ENCODE measurements at regions not wholly inside any gene's neighbourhood (a gene's known extent, or its start where the extent isn't known, plus 50 kb on each side); places are given as distances from the start of the nearest gene placed in this dataset.

- H3K9me3 ChIP-seq (ENCODE audit: control insufficient read depth in 3 of 3, low read length in 3 of 3): no peaks in the 10 kb centered on the region
- H3K4me1 ChIP-seq (ENCODE audit: control insufficient read depth in 3 of 3, insufficient read depth in 3 of 3, low read length in 3 of 3): no peaks in the 10 kb centered on the region
- H3K27ac ChIP-seq (ENCODE audit: low read depth, low read length): no peak overlapping the region
- H3K36me3 ChIP-seq (ENCODE audit: control insufficient read depth in 3 of 3, insufficient read depth in 3 of 3, low read length in 3 of 3): no peaks in the 10 kb centered on the region
- no peak overlapping the region for H3K4me3 ChIP-seq (ENCODE audit: low read length in 3 of 3)
- no peak overlapping the region for H3K9ac ChIP-seq (ENCODE audit: low read depth in 1 of 3, low read length in 3 of 3)
- no peaks in the 10 kb centered on the region for H3K27me3 ChIP-seq (ENCODE audit: control insufficient read depth in 3 of 3, insufficient read depth in 3 of 3, low read length in 3 of 3)
Observed at GRCh38 chr2:21461754-21462240, 338.0 kb downstream of the TDRD15 start.

- Histone ChIP-seq H3K9me3 (ENCODE audit: control insufficient read depth in 3 of 3, low read length in 3 of 3) (no peaks in the 10 kb centered on the region), H3K9ac (ENCODE audit: low read depth in 1 of 3, low read length in 3 of 3) (no peak overlapping the region), H3K27me3 (ENCODE audit: control insufficient read depth in 3 of 3, insufficient read depth in 3 of 3, low read length in 3 of 3) (no peaks in the 10 kb centered on the region), H3K4me3 (ENCODE audit: low read length in 3 of 3) (no peak overlapping the region), H3K4me1 (ENCODE audit: control insufficient read depth in 3 of 3, insufficient read depth in 3 of 3, low read length in 3 of 3) (no peaks in the 10 kb centered on the region), H3K36me3 (ENCODE audit: control insufficient read depth in 3 of 3, insufficient read depth in 3 of 3, low read length in 3 of 3) (no peaks in the 10 kb centered on the region), H3K27ac (ENCODE audit: low read depth, low read length) (no peak overlapping the region)
Observed at GRCh38 chr2:21466341-21466927, 342.7 kb downstream of the TDRD15 start.

DNA sequence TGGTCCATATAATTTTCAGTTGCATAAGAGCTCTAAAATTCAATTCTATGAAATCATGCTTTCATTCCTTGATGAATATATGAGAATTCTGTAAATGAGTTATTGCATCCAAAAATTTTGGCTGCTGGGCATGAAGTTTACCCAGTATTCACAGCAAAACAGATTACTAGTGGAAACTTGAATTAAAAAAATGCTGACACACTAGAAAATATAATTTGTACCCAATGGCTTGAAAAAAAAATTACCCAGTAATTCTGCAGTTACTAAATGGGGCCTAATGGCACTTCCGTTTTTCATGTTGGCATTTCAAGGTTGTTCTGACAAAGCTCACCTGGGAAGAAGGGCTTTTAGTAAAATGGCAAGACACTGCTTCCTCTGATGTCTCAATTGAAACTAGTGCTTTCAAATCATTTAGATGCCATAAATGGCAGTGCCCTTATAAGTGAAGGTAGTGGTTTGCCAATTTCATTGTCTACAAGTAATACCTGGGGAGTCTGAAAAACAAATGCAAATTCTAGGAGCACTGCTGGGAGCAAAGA is 343.6 kb downstream of the TDRD15 start:
- Histone ChIP-seq H3K4me3 (ENCODE audit: low read length in 3 of 3) (no peak overlapping the region), H3K36me3 (ENCODE audit: control insufficient read depth in 3 of 3, insufficient read depth in 3 of 3, low read length in 3 of 3) (no peaks in the 10 kb centered on the region), H3K27me3 (ENCODE audit: control insufficient read depth in 3 of 3, insufficient read depth in 3 of 3, low read length in 3 of 3) (no peaks in the 10 kb centered on the region), H3K9me3 (ENCODE audit: control insufficient read depth in 3 of 3, low read length in 3 of 3) (no peaks in the 10 kb centered on the region), H3K4me1 (ENCODE audit: control insufficient read depth in 3 of 3, insufficient read depth in 3 of 3, low read length in 3 of 3) (no peaks in the 10 kb centered on the region), H3K27ac (ENCODE audit: low read depth, low read length) (no peak overlapping the region), H3K9ac (ENCODE audit: low read depth in 1 of 3, low read length in 3 of 3) (no peak overlapping the region)

GRCh38 chr2:21467910-21468309 is 344.1 kb downstream of the TDRD15 start:
- Histone ChIP-seq H3K27me3 (ENCODE audit: control insufficient read depth in 3 of 3, insufficient read depth in 3 of 3, low read length in 3 of 3) (no peaks in the 10 kb centered on the region), H3K9ac (ENCODE audit: low read depth in 1 of 3, low read length in 3 of 3) (no peak overlapping the region), H3K36me3 (ENCODE audit: control insufficient read depth in 3 of 3, insufficient read depth in 3 of 3, low read length in 3 of 3) (no peaks in the 10 kb centered on the region), H3K4me3 (ENCODE audit: low read length in 3 of 3) (no peak overlapping the region), H3K9me3 (ENCODE audit: control insufficient read depth in 3 of 3, low read length in 3 of 3) (no peaks in the 10 kb centered on the region), H3K4me1 (ENCODE audit: control insufficient read depth in 3 of 3, insufficient read depth in 3 of 3, low read length in 3 of 3) (no peaks in the 10 kb centered on the region), H3K27ac (ENCODE audit: low read depth, low read length) (no peak overlapping the region)

DNA sequence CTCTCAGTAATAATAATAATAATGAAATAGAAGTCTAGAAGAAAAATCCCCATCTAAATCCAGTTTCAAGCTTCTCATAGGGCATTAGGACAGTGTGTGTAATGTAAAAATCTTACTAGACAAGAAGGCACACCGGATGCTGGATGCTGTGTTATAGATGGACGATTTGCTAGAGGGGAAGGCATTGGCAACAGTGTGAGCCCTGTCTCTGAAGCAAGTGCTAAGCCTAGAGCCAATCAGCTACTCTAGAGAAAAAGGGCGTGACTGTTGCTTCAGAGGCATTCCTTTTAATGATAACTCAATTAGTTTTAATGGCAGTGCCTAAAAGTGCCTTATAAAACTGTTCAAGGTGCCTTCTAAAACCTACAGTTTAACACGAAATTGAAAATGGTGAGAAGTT is 344.9 kb downstream of the TDRD15 start:
- H3K36me3 ChIP-seq (ENCODE audit: control insufficient read depth in 3 of 3, insufficient read depth in 3 of 3, low read length in 3 of 3): no peaks in the 10 kb centered on the region
- no peak overlapping the region for H3K4me3 ChIP-seq (ENCODE audit: low read length in 3 of 3)
- H3K4me1 ChIP-seq (ENCODE audit: control insufficient read depth in 3 of 3, insufficient read depth in 3 of 3, low read length in 3 of 3): no peaks in the 10 kb centered on the region
- no peak overlapping the region for H3K27ac ChIP-seq (ENCODE audit: low read depth, low read length)
- H3K9me3 ChIP-seq (ENCODE audit: control insufficient read depth in 3 of 3, low read length in 3 of 3): no peaks in the 10 kb centered on the region
- no peak overlapping the region for H3K9ac ChIP-seq (ENCODE audit: low read depth in 1 of 3, low read length in 3 of 3)
- no peaks in the 10 kb centered on the region for H3K27me3 ChIP-seq (ENCODE audit: control insufficient read depth in 3 of 3, insufficient read depth in 3 of 3, low read length in 3 of 3)

- H3K36me3 ChIP-seq (ENCODE audit: control insufficient read depth in 3 of 3, insufficient read depth in 3 of 3, low read length in 3 of 3): no peaks in the 10 kb centered on the region
- no peak overlapping the region for H3K27ac ChIP-seq (ENCODE audit: low read depth, low read length)
- no peaks in the 10 kb centered on the region for H3K4me1 ChIP-seq (ENCODE audit: control insufficient read depth in 3 of 3, insufficient read depth in 3 of 3, low read length in 3 of 3)
- no peaks in the 10 kb centered on the region for H3K27me3 ChIP-seq (ENCODE audit: control insufficient read depth in 3 of 3, insufficient read depth in 3 of 3, low read length in 3 of 3)
- no peak overlapping the region for H3K9ac ChIP-seq (ENCODE audit: low read depth in 1 of 3, low read length in 3 of 3)
- H3K4me3 ChIP-seq (ENCODE audit: low read length in 3 of 3): no peak overlapping the region
- H3K9me3 ChIP-seq (ENCODE audit: control insufficient read depth in 3 of 3, low read length in 3 of 3): no peaks in the 10 kb centered on the region
Observed at GRCh38 chr2:21469158-21469557, 345.4 kb downstream of the TDRD15 start.

GRCh38 chr2:21469564-21469963 is 345.8 kb downstream of the TDRD15 start:
- Histone ChIP-seq H3K9me3 (ENCODE audit: control insufficient read depth in 3 of 3, low read length in 3 of 3) (no peaks in the 10 kb centered on the region), H3K27ac (ENCODE audit: low read depth, low read length) (no peak overlapping the region), H3K9ac (ENCODE audit: low read depth in 1 of 3, low read length in 3 of 3) (no peak overlapping the region), H3K4me3 (ENCODE audit: low read length in 3 of 3) (no peak overlapping the region), H3K27me3 (ENCODE audit: control insufficient read depth in 3 of 3, insufficient read depth in 3 of 3, low read length in 3 of 3) (no peaks in the 10 kb centered on the region), H3K36me3 (ENCODE audit: control insufficient read depth in 3 of 3, insufficient read depth in 3 of 3, low read length in 3 of 3) (no peaks in the 10 kb centered on the region), H3K4me1 (ENCODE audit: control insufficient read depth in 3 of 3, insufficient read depth in 3 of 3, low read length in 3 of 3) (no peaks in the 10 kb centered on the region)

DNA sequence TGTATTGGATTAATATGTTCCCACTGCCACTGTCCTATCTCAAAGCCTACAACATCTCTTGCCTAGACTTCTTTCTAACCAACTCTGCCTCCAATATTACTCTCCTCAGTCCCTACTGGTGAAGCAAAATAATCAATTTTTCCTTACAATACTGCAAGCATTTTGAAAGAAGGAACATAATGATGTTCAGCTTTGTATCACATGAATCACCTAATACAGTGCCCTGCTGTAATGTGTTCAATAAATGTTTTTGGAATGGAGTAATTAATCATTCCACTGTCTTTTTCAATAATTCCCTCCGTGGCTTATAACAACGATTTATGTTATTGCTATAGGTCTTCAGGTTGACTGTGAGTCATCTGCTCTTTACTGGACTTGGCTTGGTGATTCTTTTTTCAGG is 356.4 kb downstream of the TDRD15 start:
- Histone ChIP-seq H3K27ac (ENCODE audit: low read depth, low read length) (no peak overlapping the region), H3K4me3 (ENCODE audit: low read length in 3 of 3) (no peak overlapping the region), H3K36me3 (ENCODE audit: control insufficient read depth in 3 of 3, insufficient read depth in 3 of 3, low read length in 3 of 3) (no peaks in the 10 kb centered on the region), H3K4me1 (ENCODE audit: control insufficient read depth in 3 of 3, insufficient read depth in 3 of 3, low read length in 3 of 3) (no peaks in the 10 kb centered on the region), H3K9ac (ENCODE audit: low read depth in 1 of 3, low read length in 3 of 3) (no peak overlapping the region), H3K27me3 (ENCODE audit: control insufficient read depth in 3 of 3, insufficient read depth in 3 of 3, low read length in 3 of 3) (no peaks in the 10 kb centered on the region), H3K9me3 (ENCODE audit: control insufficient read depth in 3 of 3, low read length in 3 of 3) (peaks cover 0 to 3% (median 0%) of the 10 kb centered on the region in 3 donors)

GRCh38 chr2:21484643-21485042 is 360.9 kb downstream of the TDRD15 start:
- H3K9me3 ChIP-seq (ENCODE audit: control insufficient read depth in 3 of 3, low read length in 3 of 3): peaks cover 0 to 3% (median 0%) of the 10 kb centered on the region in 3 donors
- no peaks in the 10 kb centered on the region for H3K27me3 ChIP-seq (ENCODE audit: control insufficient read depth in 3 of 3, insufficient read depth in 3 of 3, low read length in 3 of 3)
- no peaks in the 10 kb centered on the region for H3K4me1 ChIP-seq (ENCODE audit: control insufficient read depth in 3 of 3, insufficient read depth in 3 of 3, low read length in 3 of 3)
- no peak overlapping the region for H3K27ac ChIP-seq (ENCODE audit: low read depth, low read length)
- H3K4me3 ChIP-seq (ENCODE audit: low read length in 3 of 3): no peak overlapping the region
- H3K9ac ChIP-seq (ENCODE audit: low read depth in 1 of 3, low read length in 3 of 3): no peak overlapping the region
- H3K36me3 ChIP-seq (ENCODE audit: control insufficient read depth in 3 of 3, insufficient read depth in 3 of 3, low read length in 3 of 3): no peaks in the 10 kb centered on the region

DNA sequence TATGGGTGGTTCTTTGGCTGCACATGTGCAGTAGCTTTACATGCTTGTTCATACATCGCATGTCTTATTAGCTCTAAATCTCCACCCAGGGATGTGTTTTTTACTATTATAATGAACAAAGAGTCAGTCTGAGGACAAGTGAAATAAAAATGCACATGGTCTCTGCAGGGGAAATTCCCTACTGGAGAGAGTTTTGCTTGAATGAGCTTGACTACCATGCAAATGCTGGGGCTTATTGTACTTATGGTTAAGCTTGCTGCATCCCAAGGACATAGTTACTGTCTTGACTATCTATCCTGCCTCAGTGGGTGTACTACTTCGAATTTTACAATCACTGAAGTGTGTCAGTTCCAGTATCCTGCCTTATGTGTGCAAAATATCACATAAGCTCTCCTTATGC is 362.7 kb downstream of the TDRD15 start:
- Histone ChIP-seq H3K36me3 (ENCODE audit: control insufficient read depth in 3 of 3, insufficient read depth in 3 of 3, low read length in 3 of 3) (no peaks in the 10 kb centered on the region), H3K27me3 (ENCODE audit: control insufficient read depth in 3 of 3, insufficient read depth in 3 of 3, low read length in 3 of 3) (no peaks in the 10 kb centered on the region), H3K9ac (ENCODE audit: low read depth in 1 of 3, low read length in 3 of 3) (no peak overlapping the region), H3K4me3 (ENCODE audit: low read length in 3 of 3) (no peak overlapping the region), H3K27ac (ENCODE audit: low read depth, low read length) (no peak overlapping the region), H3K9me3 (ENCODE audit: control insufficient read depth in 3 of 3, low read length in 3 of 3) (peaks cover 0 to 3% (median 0%) of the 10 kb centered on the region in 3 donors), H3K4me1 (ENCODE audit: control insufficient read depth in 3 of 3, insufficient read depth in 3 of 3, low read length in 3 of 3) (no peaks in the 10 kb centered on the region)
